Osteocyte (in vitro differentiated cells): ENCODE measurements at regions not wholly inside any gene's neighbourhood (a gene's known extent, or its start where the extent isn't known, plus 50 kb on each side); places are given as distances from the start of the nearest gene placed in this dataset.

Experiments
- DNase-seq: peaks from one replicate; pipeline ENCODE4 v3.0.0; 2021; ENCODE audit warnings: mixed read lengths; ENCODE audit not compliant: unreplicated experiment; ENCODE audit errors: extremely low spot score
- H3K27ac Mint-ChIP-seq: one replicate; pipeline ENCODE4 v1.8.0; 2021; ENCODE audit warnings: mild to moderate bottlenecking, mixed read lengths; ENCODE audit not compliant: unreplicated experiment
- H3K27me3 Mint-ChIP-seq: one replicate; pipeline ENCODE4 v1.8.0; 2021; ENCODE audit warnings: mixed read lengths; ENCODE audit not compliant: unreplicated experiment
- H3K36me3 Mint-ChIP-seq: one replicate; pipeline ENCODE4 v1.8.0; 2021; ENCODE audit warnings: mixed read lengths; ENCODE audit not compliant: unreplicated experiment
- H3K4me1 Mint-ChIP-seq: one replicate; pipeline ENCODE4 v1.8.0; 2021; ENCODE audit warnings: mixed read lengths; ENCODE audit not compliant: unreplicated experiment
- H3K4me3 Mint-ChIP-seq: one replicate; pipeline ENCODE4 v1.8.0; 2021; ENCODE audit warnings: mild to moderate bottlenecking, moderate library complexity, mixed read lengths; ENCODE audit not compliant: unreplicated experiment
- H3K9me3 Mint-ChIP-seq: one replicate; pipeline ENCODE4 v1.8.0; 2021; ENCODE audit warnings: mixed read lengths; ENCODE audit not compliant: unreplicated experiment
- CTCF ChIP-seq: fragments of 200-600 bp; sonication (generic); IDR thresholded peaks from 2 replicates; pipeline ENCODE4 v1.5.0; 2021; ENCODE audit warnings: antibody characterized with exemption, mild to moderate bottlenecking, moderate library complexity

- Mint-ChIP-seq H3K9me3 (peaks cover 9% of the 10 kb centered on the region), H3K36me3 (no peaks in the 10 kb centered on the region), H3K27ac (no peak overlapping the region), H3K4me3 (no peak overlapping the region), H3K4me1 (no peaks in the 10 kb centered on the region), H3K27me3 (peaks cover 14% of the 10 kb centered on the region)
- no peak for TF ChIP-seq CTCF
- no peak for DNase-seq
Measured at GRCh38 chr9:118647331-118647730, 721.9 kb downstream of the BRINP1 start.

- no peak for TF ChIP-seq CTCF
- Mint-ChIP-seq H3K27me3 (peaks cover 14% of the 10 kb centered on the region), H3K4me3 (no peak overlapping the region), H3K36me3 (no peaks in the 10 kb centered on the region), H3K9me3 (peaks cover 6% of the 10 kb centered on the region), H3K4me1 (no peaks in the 10 kb centered on the region), H3K27ac (no peak overlapping the region)
- DNase-seq = no peak
Measured at GRCh38 chr9:118650417-118650816, 718.8 kb downstream of the BRINP1 start.

GRCh38 chr9:118651511-118651910, 717.7 kb downstream of the BRINP1 start:
- Mint-ChIP-seq H3K36me3 (no peaks in the 10 kb centered on the region), H3K4me1 (no peaks in the 10 kb centered on the region), H3K27me3 (peaks cover 20% of the 10 kb centered on the region), H3K27ac (no peak overlapping the region), H3K4me3 (no peak overlapping the region), H3K9me3 (no peaks in the 10 kb centered on the region)
- DNase-seq = no peak
- TF ChIP-seq CTCF = no peak

GRCh38 chr9:118652258-118652657, 717.0 kb downstream of the BRINP1 start:
- Mint-ChIP-seq H3K9me3 (no peaks in the 10 kb centered on the region), H3K27ac (no peak overlapping the region), H3K4me1 (no peaks in the 10 kb centered on the region), H3K27me3 (peaks cover 20% of the 10 kb centered on the region), H3K36me3 (no peaks in the 10 kb centered on the region), H3K4me3 (no peak overlapping the region)
- TF ChIP-seq CTCF = no peak
- DNase-seq = no peak

GRCh38 chr9:118652912-118653311, 716.3 kb downstream of the BRINP1 start:
- DNase-seq = no peak
- Mint-ChIP-seq H3K4me3 (no peak overlapping the region), H3K9me3 (no peaks in the 10 kb centered on the region)

More at GRCh38 chr9:118652912-118653311, 716.3 kb downstream of the BRINP1 start:
- H3K27me3 Mint-ChIP-seq = peaks cover 20% of the 10 kb centered on the region
- H3K36me3 Mint-ChIP-seq = no peaks in the 10 kb centered on the region
- no peak for TF ChIP-seq CTCF
- no peak overlapping the region for H3K27ac Mint-ChIP-seq
- H3K4me1 Mint-ChIP-seq = no peaks in the 10 kb centered on the region
